Glutamatergic neuron (in vitro differentiated cells): ENCODE measurements at regions not wholly inside any gene's neighbourhood (a gene's known extent, or its start where the extent isn't known, plus 50 kb on each side); places are given as distances from the start of the nearest gene placed in this dataset.

Experiments
- DNase-seq: peaks from one replicate; pipeline ENCODE4 v3.0.0; 2022
- H3K27ac Mint-ChIP-seq: one replicate; pipeline ENCODE4 v1.8.0; 2020; ENCODE audit warnings: mild to moderate bottlenecking, mixed read lengths, inconsistent platforms; ENCODE audit not compliant: unreplicated experiment
- H3K27me3 Mint-ChIP-seq: one replicate; pipeline ENCODE4 v1.8.0; 2020; ENCODE audit warnings: mild to moderate bottlenecking, moderate library complexity, mixed read lengths, inconsistent platforms; ENCODE audit not compliant: unreplicated experiment
- H3K36me3 Mint-ChIP-seq: one replicate; pipeline ENCODE4 v1.8.0; 2020; ENCODE audit warnings: mild to moderate bottlenecking, mixed read lengths, inconsistent platforms; ENCODE audit not compliant: unreplicated experiment
- H3K4me1 Mint-ChIP-seq: one replicate; pipeline ENCODE4 v1.8.0; 2020; ENCODE audit warnings: mild to moderate bottlenecking, low read depth, mixed read lengths, inconsistent platforms; ENCODE audit not compliant: unreplicated experiment
- H3K4me3 Mint-ChIP-seq: one replicate; pipeline ENCODE4 v1.8.0; 2020; ENCODE audit warnings: mild to moderate bottlenecking, mixed read lengths, inconsistent platforms; ENCODE audit not compliant: unreplicated experiment
- H3K9me3 Mint-ChIP-seq: one replicate; pipeline ENCODE4 v1.8.0; 2020; ENCODE audit warnings: mild to moderate bottlenecking, moderate library complexity, mixed read lengths, inconsistent platforms; ENCODE audit not compliant: unreplicated experiment
- CTCF ChIP-seq: fragments of 200-600 bp; sonication (generic); IDR thresholded peaks from one replicate; pipeline ENCODE4 v1.5.0; 2021; ENCODE audit not compliant: partially characterized antibody, unreplicated experiment

GRCh38 chr9:135239100-135239768 is 151.8 kb downstream of the OLFM1 start:
- DNase-seq = no peak

GRCh38 chr9:135239769-135240141 is 152.3 kb downstream of the OLFM1 start:
- Mint-ChIP-seq H3K9me3 (peaks cover 8% of the 10 kb centered on the region), H3K4me1 (peaks cover 8% of the 10 kb centered on the region), H3K4me3 (no peak overlapping the region), H3K27ac (no peak overlapping the region), H3K36me3 (no peaks in the 10 kb centered on the region), H3K27me3 (peaks cover 2% of the 10 kb centered on the region)
- TF ChIP-seq CTCF = no peak
- peak; percentile 4 for DNase-seq

More at GRCh38 chr9:135239100-135239768, 151.8 kb downstream of the OLFM1 start:
- Mint-ChIP-seq H3K4me3 (no peak overlapping the region), H3K36me3 (no peaks in the 10 kb centered on the region), H3K9me3 (peaks cover 8% of the 10 kb centered on the region), H3K27me3 (peaks cover 2% of the 10 kb centered on the region), H3K27ac (no peak overlapping the region), H3K4me1 (peaks cover 8% of the 10 kb centered on the region)
- TF ChIP-seq CTCF = no peak

- peaks cover 8% of the 10 kb centered on the region for H3K9me3 Mint-ChIP-seq
- no peak for TF ChIP-seq CTCF
- H3K27ac Mint-ChIP-seq = no peak overlapping the region
- H3K27me3 Mint-ChIP-seq = peaks cover 4% of the 10 kb centered on the region
- DNase-seq = no peak
- no peaks in the 10 kb centered on the region for H3K36me3 Mint-ChIP-seq
- H3K4me3 Mint-ChIP-seq = no peak overlapping the region
- peaks cover 11% of the 10 kb centered on the region for H3K4me1 Mint-ChIP-seq
Measured at GRCh38 chr9:135240222-135240621, 152.8 kb downstream of the OLFM1 start.

- H3K27me3 Mint-ChIP-seq = peaks cover 6% of the 10 kb centered on the region
- DNase-seq = peak; percentile 9
- no peaks in the 10 kb centered on the region for H3K36me3 Mint-ChIP-seq
- TF ChIP-seq CTCF = no peak
- H3K4me1 Mint-ChIP-seq = peaks cover 12% of the 10 kb centered on the region
- no peak overlapping the region for H3K27ac Mint-ChIP-seq
- no peak overlapping the region for H3K4me3 Mint-ChIP-seq
- peaks cover 8% of the 10 kb centered on the region for H3K9me3 Mint-ChIP-seq
Measured at GRCh38 chr9:135240871-135241311, 153.4 kb downstream of the OLFM1 start.

GRCh38 chr9:135241381-135242048 is 154.0 kb downstream of the OLFM1 start:
- peaks cover 10% of the 10 kb centered on the region for H3K27me3 Mint-ChIP-seq
- H3K4me3 Mint-ChIP-seq = no peak overlapping the region
- H3K9me3 Mint-ChIP-seq = peaks cover 10% of the 10 kb centered on the region
- no peak overlapping the region for H3K27ac Mint-ChIP-seq
- DNase-seq = peak; percentile 57
- no peak for TF ChIP-seq CTCF
- no peaks in the 10 kb centered on the region for H3K36me3 Mint-ChIP-seq
- H3K4me1 Mint-ChIP-seq = peaks cover 18% of the 10 kb centered on the region
